IPS-NIHi7 (cell line): ENCODE measurements at regions not wholly inside any gene's neighbourhood (a gene's known extent, or its start where the extent isn't known, plus 50 kb on each side); places are given as distances from the start of the nearest gene placed in this dataset.
"Not testable (repeated sequence)": the region's sequence is repeated elsewhere in the genome, so short reads cannot be mapped to it uniquely, and the experiment has no call there.

ENCODE experiments used
- DNase-seq: peaks from one replicate; pipeline ENCODE4 v3.0.0; 2012; ENCODE audit warnings: mixed read lengths; ENCODE audit errors: extremely low spot score

DNA sequence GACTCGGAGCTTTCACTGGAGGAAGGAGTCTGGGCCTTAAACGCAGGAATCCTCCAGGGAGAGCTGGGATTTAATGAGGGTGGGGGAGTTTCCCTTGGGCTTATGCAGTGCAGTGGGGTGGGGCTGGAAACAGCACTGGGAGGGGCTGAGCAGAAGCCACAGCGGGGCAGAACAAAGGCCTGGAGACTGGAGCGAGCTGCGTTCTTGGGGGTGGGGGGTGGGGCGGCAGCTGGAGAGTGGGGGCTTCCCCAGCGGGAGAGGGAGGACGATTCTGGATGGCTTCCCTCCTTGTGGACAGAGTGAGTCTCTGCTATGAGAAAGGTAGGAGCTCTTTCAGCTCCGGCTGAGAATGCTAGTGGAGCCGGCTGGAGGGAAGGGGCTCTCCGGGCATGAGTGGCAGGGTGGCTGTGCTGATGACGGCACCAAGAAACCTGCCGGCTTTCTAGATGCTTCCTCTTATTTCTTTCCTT is 406.0 kb downstream of the SEC14L1 start:
- DNase-seq = peak; percentile 71

DNA sequence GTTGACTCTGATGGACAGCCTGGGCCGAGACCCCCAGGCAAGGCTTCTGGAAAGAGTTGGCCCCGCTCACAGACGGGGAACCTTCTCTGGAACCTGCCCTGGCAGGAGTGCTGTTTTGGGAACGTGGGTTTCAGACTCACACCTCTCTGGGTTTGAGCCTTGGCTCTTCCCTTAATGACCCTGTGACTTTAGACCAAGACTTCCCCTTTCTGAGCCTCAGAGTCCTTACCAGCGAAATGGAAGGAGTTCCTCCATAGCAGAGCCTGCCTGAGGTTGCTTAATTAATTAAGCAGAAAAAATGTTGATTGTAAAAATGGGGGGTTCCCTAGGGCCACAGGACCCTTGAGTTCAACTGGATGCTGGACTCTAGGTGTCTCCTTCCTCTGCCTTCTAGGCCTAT is 408.2 kb downstream of the SEC14L1 start:
- DNase-seq = no peak

GRCh38 chr17:77549726-77550366 is 408.7 kb upstream of the TNRC6C start:
- DNase-seq = no peak

GRCh38 chr17:77553459-77554066 is 404.9 kb upstream of the TNRC6C start:
- DNase-seq = no peak

GRCh38 chr17:77555121-77555591 is 403.3 kb upstream of the TNRC6C start:
- DNase-seq = no peak

DNA sequence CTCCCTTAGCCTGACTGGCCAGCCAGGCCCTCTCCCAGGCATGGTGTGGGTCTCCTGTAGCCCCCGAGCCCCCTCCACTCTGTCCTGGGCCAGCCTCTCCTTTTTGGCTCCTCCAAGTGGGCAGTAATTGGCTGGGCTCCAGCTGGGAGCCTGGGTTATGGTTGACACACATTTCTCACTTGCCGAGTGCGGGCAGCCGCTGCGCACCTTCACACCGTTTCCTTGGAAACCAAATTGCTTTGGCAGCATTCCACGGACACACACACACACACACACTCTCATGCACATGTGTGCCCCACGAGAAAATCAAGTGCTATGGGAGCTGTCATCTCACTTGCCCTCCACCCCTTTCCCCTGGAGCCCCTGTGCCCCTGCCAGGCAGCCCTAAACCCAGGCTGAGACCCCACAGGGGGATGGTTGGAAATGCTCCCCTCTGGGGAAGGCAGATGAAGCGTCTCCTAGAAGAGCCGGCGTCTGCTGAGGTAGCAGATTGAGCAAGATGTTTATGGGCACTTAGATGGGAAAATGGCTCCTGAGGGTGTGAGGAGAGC is 402.7 kb upstream of the TNRC6C start:
- no peak for DNase-seq

GRCh38 chr17:77556383-77557061 is 402.0 kb upstream of the TNRC6C start:
- no peak for DNase-seq

- no peak for DNase-seq
Measured at GRCh38 chr17:77558846-77559626, 399.5 kb upstream of the TNRC6C start.

GRCh38 chr17:77560381-77560780 is 398.1 kb upstream of the TNRC6C start:
- no peak for DNase-seq

- DNase-seq = no peak
Measured at GRCh38 chr17:77560841-77561240, 397.7 kb upstream of the TNRC6C start.

DNA sequence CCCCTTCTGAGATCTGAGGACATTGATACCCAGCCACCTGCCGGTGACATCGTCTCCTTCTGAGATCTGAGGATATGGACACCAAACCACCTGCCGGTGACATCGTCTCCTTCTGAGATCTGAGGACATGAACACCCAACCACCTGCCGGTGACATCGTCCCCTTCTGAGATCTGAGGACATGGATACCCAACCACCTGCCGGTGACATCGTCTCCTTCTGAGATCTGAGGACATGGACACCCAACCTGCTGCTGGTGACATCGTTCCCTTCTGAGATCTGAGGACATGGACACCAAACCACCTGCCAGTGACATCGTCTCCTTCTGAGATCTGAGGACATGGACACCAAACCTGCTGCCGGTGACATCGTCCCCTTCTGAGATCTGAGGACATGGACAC is 396.1 kb upstream of the TNRC6C start:
- not testable (repeated sequence) for DNase-seq

DNA sequence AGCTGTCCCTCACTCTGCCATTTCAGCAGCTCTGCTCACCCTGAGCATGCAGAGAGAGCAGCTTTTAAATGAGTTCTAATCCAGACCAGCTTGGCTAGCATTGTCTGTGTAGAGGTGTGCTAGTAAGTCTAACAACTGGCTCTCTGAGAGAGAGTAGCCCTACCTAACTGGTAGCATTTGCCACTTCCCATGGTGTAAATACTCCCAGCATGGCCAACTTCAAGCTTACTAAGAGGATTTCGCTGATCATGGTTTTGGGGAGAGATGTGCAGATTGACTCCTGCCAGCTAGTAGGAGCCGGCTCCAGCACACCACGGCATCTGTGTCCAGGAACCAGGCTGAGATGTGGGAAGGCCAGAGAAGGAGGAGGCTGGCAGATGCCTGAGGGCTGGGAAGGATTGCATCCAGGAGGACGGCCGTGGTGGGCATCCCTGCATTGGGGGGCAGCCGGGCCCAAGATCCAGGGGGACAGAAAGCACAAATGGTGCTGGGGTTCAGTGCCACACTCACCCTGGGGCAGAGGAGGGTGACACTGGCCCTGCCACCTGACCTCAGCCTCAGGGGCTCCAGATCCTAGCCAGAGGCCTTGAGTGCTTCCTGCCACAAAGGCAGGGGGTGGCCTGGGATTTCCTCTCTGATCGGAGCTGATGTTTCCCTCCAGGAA is 394.9 kb upstream of the TNRC6C start:
- no peak for DNase-seq

DNA sequence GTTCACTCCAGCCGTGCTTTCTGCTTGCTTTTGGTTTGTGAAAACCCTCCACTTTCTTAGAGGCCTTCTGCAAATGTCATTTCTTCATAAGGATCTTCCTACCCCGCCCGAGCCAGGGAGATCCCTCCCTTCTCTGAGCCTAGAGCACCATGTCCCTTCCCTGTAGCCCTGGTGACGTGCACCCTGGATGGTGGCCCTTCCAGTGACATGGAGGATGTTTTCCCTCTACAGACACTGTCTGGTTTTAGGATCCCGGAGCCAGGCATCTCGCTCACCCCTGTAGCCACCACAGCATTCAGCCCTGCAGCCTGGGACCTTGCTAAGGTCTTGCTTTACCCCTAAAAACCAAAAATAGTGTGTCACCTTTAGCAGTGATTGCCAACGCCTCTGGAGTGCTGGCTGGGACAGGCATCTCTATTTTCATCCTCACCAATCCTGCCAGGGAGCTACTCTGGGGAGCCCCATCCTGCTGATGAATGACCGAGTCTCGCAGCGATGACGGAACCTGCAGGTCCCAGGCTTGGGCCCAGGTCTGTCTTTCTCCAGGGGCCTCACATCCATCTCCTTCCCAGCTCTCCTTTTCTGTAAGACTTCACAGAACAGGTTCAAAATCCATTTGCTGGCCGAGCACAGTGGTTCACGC is 394.1 kb upstream of the TNRC6C start:
- no peak for DNase-seq

DNA sequence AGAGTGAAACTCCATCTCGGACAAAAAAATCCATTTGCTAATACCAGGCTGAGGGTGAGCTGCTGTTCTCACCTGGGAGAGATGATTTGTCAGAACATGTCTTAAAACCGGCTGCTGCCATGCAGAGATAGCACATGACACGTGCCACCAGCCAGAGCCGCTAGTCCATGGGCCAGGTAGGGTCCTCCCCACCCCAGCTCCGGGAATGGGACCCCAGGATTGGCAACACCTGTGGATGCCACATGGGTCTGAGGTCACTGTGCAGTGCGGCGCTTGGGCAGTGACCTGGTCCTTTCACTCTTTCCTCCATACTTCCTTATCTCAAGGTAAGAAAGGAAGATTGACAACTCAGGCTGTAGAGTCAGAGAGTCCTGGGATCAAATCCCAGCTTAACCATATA is 393.3 kb upstream of the TNRC6C start:
- no peak for DNase-seq

DNA sequence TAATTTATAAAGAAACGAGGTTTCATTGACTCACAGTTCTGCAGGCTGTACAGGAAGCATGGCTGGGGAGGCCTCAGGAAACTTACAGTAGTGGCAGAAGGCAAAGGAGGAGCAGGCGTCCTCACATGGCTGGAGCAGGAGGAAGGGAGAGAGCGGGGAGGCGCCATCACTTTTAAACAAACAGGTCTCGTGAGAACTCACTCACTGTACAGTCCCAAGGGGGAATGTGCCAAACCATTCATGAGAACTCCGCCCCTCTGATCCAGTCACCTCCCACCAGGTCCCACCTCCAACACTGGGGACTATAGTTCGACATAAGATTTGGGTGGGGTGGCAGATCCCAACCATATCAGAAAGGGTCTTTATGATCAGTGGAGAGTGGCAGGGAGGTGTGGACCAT is 392.4 kb upstream of the TNRC6C start:
- no peak for DNase-seq

DNA sequence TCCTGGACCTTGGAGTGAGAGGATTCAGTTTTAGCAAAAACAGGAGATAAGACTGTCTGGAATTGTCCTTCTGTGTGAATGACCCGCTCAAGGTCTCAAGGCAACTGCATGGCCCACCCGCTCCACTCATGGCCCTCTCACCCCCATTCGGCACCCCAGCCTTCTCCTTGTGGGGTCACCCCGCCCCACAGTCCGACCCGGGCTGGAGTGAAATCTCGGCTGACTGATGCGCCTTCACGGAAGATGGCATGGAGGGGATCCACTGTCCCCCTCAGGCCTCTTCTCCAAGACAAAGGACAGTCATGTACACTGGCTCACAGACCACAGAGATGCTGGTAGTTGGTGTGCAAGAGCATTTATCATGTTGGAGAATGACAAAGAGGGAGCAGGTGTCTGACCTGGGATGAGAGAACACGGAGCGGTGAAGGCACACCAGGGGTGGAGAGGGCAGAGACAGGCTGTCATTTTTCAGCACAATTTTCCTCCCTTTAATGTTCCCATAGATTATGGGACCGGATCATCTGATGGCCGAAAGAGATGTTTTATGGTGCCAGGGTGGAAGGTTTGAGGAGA is 391.9 kb upstream of the TNRC6C start:
- DNase-seq = no peak

DNA sequence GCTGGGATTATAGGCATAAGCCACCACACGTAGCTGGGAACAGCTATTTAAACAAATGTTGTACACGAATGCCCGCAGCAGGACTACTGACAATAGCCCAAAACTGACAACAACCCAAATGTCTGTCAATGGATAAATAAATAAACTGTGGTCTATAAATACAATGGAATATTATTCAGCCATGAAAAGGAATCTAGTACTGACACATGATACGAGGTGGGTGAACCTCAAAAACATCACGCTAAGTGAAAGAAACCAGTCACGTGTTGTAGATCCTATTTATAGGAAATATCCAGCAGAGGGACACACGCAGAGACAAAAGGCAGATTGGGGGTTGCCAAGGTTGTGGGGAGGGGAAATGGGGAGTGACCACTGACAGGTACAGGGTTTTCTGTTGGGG is 390.0 kb upstream of the TNRC6C start:
- no peak for DNase-seq

GRCh38 chr17:77569846-77570564 is 388.5 kb upstream of the TNRC6C start:
- no peak for DNase-seq

- no peak for DNase-seq
Measured at GRCh38 chr17:77570565-77570898, 388.0 kb upstream of the TNRC6C start.
